Hepatocyte (in vitro differentiated cells): ENCODE measurements at regions not wholly inside any gene's neighbourhood (a gene's known extent, or its start where the extent isn't known, plus 50 kb on each side); places are given as distances from the start of the nearest gene placed in this dataset.

ENCODE experiments used
- CTCF ChIP-seq: fragments of 200-600 bp; sonication (generic); IDR thresholded peaks from 2 replicates; pipeline ENCODE4 v1.5.1; 2016; ENCODE audit warnings: antibody characterized with exemption, mild to moderate bottlenecking; ENCODE audit not compliant: poor library complexity
- EZH2phosphoT487 ChIP-seq: fragments of 200-600 bp; sonication (generic); IDR thresholded peaks from one replicate; pipeline ENCODE4 v1.6.1; 2018; ENCODE audit warnings: antibody characterized with exemption, mild to moderate bottlenecking, low read depth, moderate library complexity; ENCODE audit not compliant: unreplicated experiment, severe bottlenecking

- TF ChIP-seq CTCF (no peak), EZH2phosphoT487 (no peak)
These were observed 296.5 kb upstream of the STEAP1 start for GRCh38 chr7:89857767-89858166.
